Fibroblast of pulmonary artery (primary cell): ENCODE measurements at regions not wholly inside any gene's neighbourhood (a gene's known extent, or its start where the extent isn't known, plus 50 kb on each side); places are given as distances from the start of the nearest gene placed in this dataset.

Experiments
- DNase-seq: peaks from one replicate; pipeline ENCODE4 v3.0.0-alpha.2; 2010; ENCODE audit warnings: low read depth
- H3K4me3 ChIP-seq: replicated peaks from 2 replicates; pipeline ENCODE4 v1.5.1; 2011; ENCODE audit warnings: low read depth, mild to moderate bottlenecking, control low read depth, low read length, moderate library complexity
- TF ChIP-seq, protein P1 (sequence below): IDR thresholded peaks from 2 replicates; pipeline ENCODE4 v1.5.1; 2011; ENCODE audit warnings: mild to moderate bottlenecking, control low read depth, low read length, inconsistent platforms; ENCODE audit errors: missing control alignments

GRCh38 chr17:56661906-56662305, 68.4 kb downstream of the NOG start:
- TF ChIP-seq, protein P1, sequence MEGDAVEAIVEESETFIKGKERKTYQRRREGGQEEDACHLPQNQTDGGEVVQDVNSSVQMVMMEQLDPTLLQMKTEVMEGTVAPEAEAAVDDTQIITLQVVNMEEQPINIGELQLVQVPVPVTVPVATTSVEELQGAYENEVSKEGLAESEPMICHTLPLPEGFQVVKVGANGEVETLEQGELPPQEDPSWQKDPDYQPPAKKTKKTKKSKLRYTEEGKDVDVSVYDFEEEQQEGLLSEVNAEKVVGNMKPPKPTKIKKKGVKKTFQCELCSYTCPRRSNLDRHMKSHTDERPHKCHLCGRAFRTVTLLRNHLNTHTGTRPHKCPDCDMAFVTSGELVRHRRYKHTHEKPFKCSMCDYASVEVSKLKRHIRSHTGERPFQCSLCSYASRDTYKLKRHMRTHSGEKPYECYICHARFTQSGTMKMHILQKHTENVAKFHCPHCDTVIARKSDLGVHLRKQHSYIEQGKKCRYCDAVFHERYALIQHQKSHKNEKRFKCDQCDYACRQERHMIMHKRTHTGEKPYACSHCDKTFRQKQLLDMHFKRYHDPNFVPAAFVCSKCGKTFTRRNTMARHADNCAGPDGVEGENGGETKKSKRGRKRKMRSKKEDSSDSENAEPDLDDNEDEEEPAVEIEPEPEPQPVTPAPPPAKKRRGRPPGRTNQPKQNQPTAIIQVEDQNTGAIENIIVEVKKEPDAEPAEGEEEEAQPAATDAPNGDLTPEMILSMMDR = no peak
- DNase-seq = no peak
- H3K4me3 ChIP-seq = no peak overlapping the region

DNA sequence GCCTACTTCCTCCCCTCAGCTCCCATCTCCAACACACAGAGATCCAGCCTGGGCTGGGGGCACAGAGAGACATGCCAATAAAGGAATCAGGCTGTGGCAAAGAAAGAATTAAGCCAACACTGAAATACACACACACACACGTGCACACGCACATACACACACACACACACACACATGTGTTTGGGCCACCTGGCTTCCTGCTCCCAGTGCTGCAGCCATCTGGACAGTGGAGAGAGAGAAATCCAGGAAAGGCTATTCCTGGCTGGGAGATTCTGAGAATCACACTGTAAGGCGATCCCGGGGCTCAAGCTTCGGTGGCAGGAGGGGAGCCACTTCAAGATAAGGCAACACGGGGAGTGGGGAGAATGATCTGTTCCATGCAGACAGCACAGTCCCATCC, 72.4 kb downstream of the NOG start:
- no peak for DNase-seq
- TF ChIP-seq, protein P1 = no peak
- no peak overlapping the region for H3K4me3 ChIP-seq

GRCh38 chr17:56667925-56668458, 74.5 kb downstream of the NOG start:
- no peak overlapping the region for H3K4me3 ChIP-seq
- TF ChIP-seq, protein P1 = no peak
- no peak for DNase-seq

- no peak overlapping the region for H3K4me3 ChIP-seq
- TF ChIP-seq, protein P1 = no peak
- DNase-seq = no peak
Observed at GRCh38 chr17:56672195-56672594, 78.7 kb downstream of the NOG start.

DNA sequence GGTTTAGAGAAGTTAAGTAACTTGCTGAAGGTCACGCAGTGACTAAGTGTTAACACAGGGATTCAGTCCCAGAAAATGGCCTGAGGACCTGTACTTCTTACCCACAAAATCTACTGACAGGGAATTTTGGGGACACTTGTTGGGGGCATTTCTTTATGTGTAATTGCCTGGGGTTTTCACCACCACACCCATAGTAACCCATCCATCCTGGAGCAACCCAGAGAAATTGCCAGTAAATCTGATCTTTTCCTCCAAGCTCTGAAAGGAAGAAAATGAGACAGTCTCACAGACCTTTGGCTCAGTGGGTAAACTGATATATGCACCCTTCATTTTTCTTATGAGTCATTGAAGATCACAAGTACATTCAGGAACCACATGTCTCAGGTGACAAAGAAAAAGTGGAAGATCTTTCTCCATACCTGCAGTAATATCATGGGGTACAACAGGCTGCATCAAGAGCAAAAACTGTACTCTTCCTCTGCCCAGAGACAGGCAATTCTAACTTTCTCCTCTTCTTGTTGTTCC, 81.0 kb downstream of the NOG start:
- H3K4me3 ChIP-seq = no peak overlapping the region
- TF ChIP-seq, protein P1 = no peak
- DNase-seq = no peak

DNA sequence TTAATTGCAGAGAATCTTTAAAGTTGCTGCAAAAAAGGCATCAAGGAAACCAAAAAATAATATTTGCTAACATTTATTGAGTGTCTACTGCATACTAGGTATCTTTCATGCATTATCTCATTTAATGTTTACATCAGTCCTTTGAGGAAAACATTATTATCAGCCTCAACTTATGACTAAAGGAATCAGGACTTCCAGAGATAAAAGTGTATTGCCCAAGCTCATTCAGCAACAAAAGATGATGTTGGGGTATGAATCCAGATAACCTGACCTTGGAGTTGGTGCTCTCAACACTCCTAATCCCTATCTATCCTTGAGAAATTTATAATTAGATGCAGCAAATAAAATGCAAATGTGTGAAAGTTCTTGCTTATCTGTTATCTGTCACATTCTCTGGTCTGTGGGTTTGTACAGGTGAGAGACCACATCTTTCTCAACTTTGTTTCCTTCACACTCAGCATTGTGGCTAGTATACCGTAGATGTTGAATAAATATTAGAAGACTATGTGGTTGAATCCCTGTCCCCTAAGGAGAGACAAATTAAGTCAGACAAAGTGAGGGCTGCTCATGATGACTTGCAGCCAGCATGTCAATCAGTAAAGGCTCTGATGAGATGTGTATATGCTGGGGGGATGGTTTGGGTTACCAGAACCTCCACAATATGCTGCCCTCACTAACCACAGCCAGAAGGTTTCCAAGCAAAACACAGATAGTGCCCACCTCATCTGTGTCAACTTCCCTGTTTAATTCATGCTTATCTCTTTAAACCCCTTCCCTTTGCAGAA, 82.6 kb downstream of the NOG start:
- H3K4me3 ChIP-seq = no peak overlapping the region
- no peak for DNase-seq
- TF ChIP-seq, protein P1 = no peak
